HEK293 (cell line): ENCODE measurements at regions not wholly inside any gene's neighbourhood (a gene's known extent, or its start where the extent isn't known, plus 50 kb on each side); places are given as distances from the start of the nearest gene placed in this dataset.

Source experiments
- CTCF ChIA-PET: fragments of 350-600 bp; formaldehyde crosslinking; extraction: SDS; loops from one replicate; lab custom pipeline; 2021; ENCODE audit warnings: antibody characterized with exemption; lab: Yijun Ruan, JAX
- POLR2A ChIA-PET: fragments of 300-600 bp; formaldehyde crosslinking; extraction: SDS; loops from one replicate; lab custom pipeline; 2020; ENCODE audit warnings: antibody characterized with exemption, inconsistent platforms; lab: Yijun Ruan, JAX
- H3K27ac ChIP-seq: fragments of 200-500 bp; sonication (Bioruptor generic); 2 replicates; pipeline ENCODE4 v1.5.1; 2014; ENCODE audit warnings: low read depth, low read length, control low read depth, inconsistent platforms; ENCODE audit errors: extremely low read depth
- H3K36me3 ChIP-seq, 2 experiments: fragments of 200-500 bp in 1 of 2; sonication (Bioruptor generic) in 1 of 2; 1 replicate in 1 of 2; 2 replicates in 1 of 2; pipeline ENCODE4 v1.5.1; 2014 to 2017; ENCODE audit warnings: inconsistent platforms in 2 of 2, low read length in 2 of 2; ENCODE audit not compliant: control insufficient read depth in 2 of 2, insufficient read depth in 1 of 2
- H3K4me1 ChIP-seq: fragments of 200-500 bp; sonication (Bioruptor generic); 2 replicates; pipeline ENCODE4 v1.5.1; 2014; ENCODE audit warnings: mild to moderate bottlenecking, low read length, inconsistent platforms; ENCODE audit not compliant: control insufficient read depth, insufficient read depth
- H3K4me3 ChIP-seq: 2 replicates; pipeline ENCODE4 v1.5.1; 2011; ENCODE audit warnings: low read depth, mild to moderate bottlenecking, control low read depth, low read length, moderate library complexity
- H3K9me3 ChIP-seq: fragments of 200-500 bp; sonication (Bioruptor generic); 2 replicates; pipeline ENCODE4 v1.5.1; 2014; ENCODE audit warnings: low read depth, low read length, inconsistent platforms; ENCODE audit not compliant: control insufficient read depth, insufficient read depth
- GLIS1 ChIP-seq: fragments of 450-650 bp; formaldehyde crosslinking; IDR thresholded peaks from 2 replicates; pipeline ENCODE4 v1.5.1; 2016; ENCODE audit warnings: missing biosample characterization, missing genetic modification characterization
- RBAK ChIP-seq: fragments of 450-650 bp; formaldehyde crosslinking; IDR thresholded peaks from 2 replicates; pipeline ENCODE4 v1.5.1; 2016; ENCODE audit warnings: missing biosample characterization, missing genetic modification characterization
- WT1 ChIP-seq: fragments of 450-650 bp; formaldehyde crosslinking; IDR thresholded peaks from 2 replicates; pipeline ENCODE4 v1.5.1; 2016; ENCODE audit warnings: missing biosample characterization, missing genetic modification characterization
- YY2 ChIP-seq: fragments of 450-650 bp; formaldehyde crosslinking; IDR thresholded peaks from 2 replicates; pipeline ENCODE4 v1.5.1; 2016; ENCODE audit warnings: missing biosample characterization, missing genetic modification characterization
- ZEB2 ChIP-seq: fragments of 450-650 bp; formaldehyde crosslinking; IDR thresholded peaks from 2 replicates; pipeline ENCODE4 v1.5.1; 2016; ENCODE audit warnings: missing biosample characterization, missing genetic modification characterization
- ZNF214 ChIP-seq: fragments of 450-650 bp; formaldehyde crosslinking; IDR thresholded peaks from 2 replicates; pipeline ENCODE4 v1.5.1; 2017; ENCODE audit warnings: missing biosample characterization, mild to moderate bottlenecking, missing genetic modification characterization, borderline replicate concordance
- ZNF350 ChIP-seq: fragments of 450-650 bp; formaldehyde crosslinking; IDR thresholded peaks from 2 replicates; pipeline ENCODE4 v1.5.0; 2017; ENCODE audit warnings: missing biosample characterization, mild to moderate bottlenecking, missing genetic modification characterization
- ZNF391 ChIP-seq: fragments of 450-650 bp; formaldehyde crosslinking; IDR thresholded peaks from 2 replicates; pipeline ENCODE4 v1.5.1; 2016; ENCODE audit warnings: low read depth, missing biosample characterization, missing genetic modification characterization, borderline replicate concordance
- ZNF433 ChIP-seq: fragments of 450-650 bp; formaldehyde crosslinking; IDR thresholded peaks from 2 replicates; pipeline ENCODE4 v1.5.1; 2016; ENCODE audit warnings: missing biosample characterization, missing genetic modification characterization, low read depth
- ZNF623 ChIP-seq: fragments of 450-650 bp; formaldehyde crosslinking; IDR thresholded peaks from 2 replicates; pipeline ENCODE4 v1.5.1; 2016; ENCODE audit warnings: missing biosample characterization, missing genetic modification characterization
- ZNF701 ChIP-seq: fragments of 450-650 bp; formaldehyde crosslinking; IDR thresholded peaks from 2 replicates; pipeline ENCODE4 v1.5.1; 2016; ENCODE audit warnings: missing biosample characterization, missing genetic modification characterization
- ZNF777 ChIP-seq: fragments of 450-650 bp; formaldehyde crosslinking; IDR thresholded peaks from 2 replicates; pipeline ENCODE4 v1.5.1; 2017; ENCODE audit warnings: missing biosample characterization, missing genetic modification characterization, borderline replicate concordance
- ZNF791 ChIP-seq: fragments of 450-650 bp; formaldehyde crosslinking; IDR thresholded peaks from 2 replicates; pipeline ENCODE4 v1.5.1; 2016; ENCODE audit warnings: missing biosample characterization, missing genetic modification characterization
- ZNF837 ChIP-seq: fragments of 450-650 bp; formaldehyde crosslinking; IDR thresholded peaks from 2 replicates; pipeline ENCODE4 v1.5.1; 2016; ENCODE audit warnings: missing biosample characterization, missing genetic modification characterization
- TF ChIP-seq, protein P1 (sequence below): fragments of 450-650 bp; formaldehyde crosslinking; IDR thresholded peaks from 2 replicates; pipeline ENCODE4 v1.5.1; 2016; ENCODE audit warnings: missing biosample characterization, missing genetic modification characterization, borderline replicate concordance
- TF ChIP-seq, protein P2 (sequence below): fragments of 450-650 bp; formaldehyde crosslinking; IDR thresholded peaks from 2 replicates; pipeline ENCODE4 v1.5.1; 2017; ENCODE audit warnings: missing biosample characterization, missing genetic modification characterization
- TF ChIP-seq, protein P3 (sequence below): fragments of 450-650 bp; formaldehyde crosslinking; IDR thresholded peaks from 2 replicates; pipeline ENCODE4 v1.5.1; 2016; ENCODE audit warnings: missing biosample characterization, missing genetic modification characterization
- TF ChIP-seq, protein P4 (sequence below): fragments of 450-650 bp; formaldehyde crosslinking; IDR thresholded peaks from 2 replicates; pipeline ENCODE4 v1.5.1; 2017; ENCODE audit warnings: missing biosample characterization, missing genetic modification characterization
- TF ChIP-seq, protein P5 (sequence below): fragments of 450-650 bp; formaldehyde crosslinking; optimal IDR thresholded peaks from 2 replicates; pipeline ENCODE3; 2016; ENCODE audit warnings: missing biosample characterization, mild to moderate bottlenecking, missing genetic modification characterization

DNA sequence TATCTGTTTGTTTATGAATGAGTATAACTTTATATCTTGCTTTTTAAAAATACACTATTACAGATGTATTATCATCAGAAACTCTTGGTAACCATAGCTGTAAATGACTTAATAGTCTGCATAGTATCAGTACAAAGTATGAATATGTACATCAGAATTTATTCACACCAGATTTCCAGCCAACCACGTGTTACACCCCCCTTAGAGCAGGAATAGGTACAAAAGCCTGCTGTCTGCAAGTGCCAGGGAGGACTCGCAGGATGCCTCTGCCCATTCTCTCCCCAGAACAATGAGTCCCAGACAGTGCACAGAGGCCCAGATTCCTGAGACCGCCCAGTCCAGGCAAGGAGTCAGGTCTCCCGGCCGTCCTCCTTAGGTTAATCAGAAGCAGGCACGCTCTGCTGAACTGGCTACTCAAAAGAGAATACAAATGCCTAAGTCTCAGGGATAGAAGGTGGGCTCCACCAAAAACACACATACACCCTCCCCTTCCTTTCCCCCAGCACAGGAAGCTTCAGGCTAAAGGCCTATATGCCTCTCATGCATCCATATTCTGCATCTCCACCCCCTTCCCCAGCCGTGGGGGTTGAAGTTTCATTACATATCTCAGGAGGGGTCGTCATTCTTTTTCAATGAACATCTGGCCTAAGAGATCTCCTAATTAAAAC, 159.1 kb upstream of the CDH11 start (continued):
- TF ChIP-seq, protein P1, sequence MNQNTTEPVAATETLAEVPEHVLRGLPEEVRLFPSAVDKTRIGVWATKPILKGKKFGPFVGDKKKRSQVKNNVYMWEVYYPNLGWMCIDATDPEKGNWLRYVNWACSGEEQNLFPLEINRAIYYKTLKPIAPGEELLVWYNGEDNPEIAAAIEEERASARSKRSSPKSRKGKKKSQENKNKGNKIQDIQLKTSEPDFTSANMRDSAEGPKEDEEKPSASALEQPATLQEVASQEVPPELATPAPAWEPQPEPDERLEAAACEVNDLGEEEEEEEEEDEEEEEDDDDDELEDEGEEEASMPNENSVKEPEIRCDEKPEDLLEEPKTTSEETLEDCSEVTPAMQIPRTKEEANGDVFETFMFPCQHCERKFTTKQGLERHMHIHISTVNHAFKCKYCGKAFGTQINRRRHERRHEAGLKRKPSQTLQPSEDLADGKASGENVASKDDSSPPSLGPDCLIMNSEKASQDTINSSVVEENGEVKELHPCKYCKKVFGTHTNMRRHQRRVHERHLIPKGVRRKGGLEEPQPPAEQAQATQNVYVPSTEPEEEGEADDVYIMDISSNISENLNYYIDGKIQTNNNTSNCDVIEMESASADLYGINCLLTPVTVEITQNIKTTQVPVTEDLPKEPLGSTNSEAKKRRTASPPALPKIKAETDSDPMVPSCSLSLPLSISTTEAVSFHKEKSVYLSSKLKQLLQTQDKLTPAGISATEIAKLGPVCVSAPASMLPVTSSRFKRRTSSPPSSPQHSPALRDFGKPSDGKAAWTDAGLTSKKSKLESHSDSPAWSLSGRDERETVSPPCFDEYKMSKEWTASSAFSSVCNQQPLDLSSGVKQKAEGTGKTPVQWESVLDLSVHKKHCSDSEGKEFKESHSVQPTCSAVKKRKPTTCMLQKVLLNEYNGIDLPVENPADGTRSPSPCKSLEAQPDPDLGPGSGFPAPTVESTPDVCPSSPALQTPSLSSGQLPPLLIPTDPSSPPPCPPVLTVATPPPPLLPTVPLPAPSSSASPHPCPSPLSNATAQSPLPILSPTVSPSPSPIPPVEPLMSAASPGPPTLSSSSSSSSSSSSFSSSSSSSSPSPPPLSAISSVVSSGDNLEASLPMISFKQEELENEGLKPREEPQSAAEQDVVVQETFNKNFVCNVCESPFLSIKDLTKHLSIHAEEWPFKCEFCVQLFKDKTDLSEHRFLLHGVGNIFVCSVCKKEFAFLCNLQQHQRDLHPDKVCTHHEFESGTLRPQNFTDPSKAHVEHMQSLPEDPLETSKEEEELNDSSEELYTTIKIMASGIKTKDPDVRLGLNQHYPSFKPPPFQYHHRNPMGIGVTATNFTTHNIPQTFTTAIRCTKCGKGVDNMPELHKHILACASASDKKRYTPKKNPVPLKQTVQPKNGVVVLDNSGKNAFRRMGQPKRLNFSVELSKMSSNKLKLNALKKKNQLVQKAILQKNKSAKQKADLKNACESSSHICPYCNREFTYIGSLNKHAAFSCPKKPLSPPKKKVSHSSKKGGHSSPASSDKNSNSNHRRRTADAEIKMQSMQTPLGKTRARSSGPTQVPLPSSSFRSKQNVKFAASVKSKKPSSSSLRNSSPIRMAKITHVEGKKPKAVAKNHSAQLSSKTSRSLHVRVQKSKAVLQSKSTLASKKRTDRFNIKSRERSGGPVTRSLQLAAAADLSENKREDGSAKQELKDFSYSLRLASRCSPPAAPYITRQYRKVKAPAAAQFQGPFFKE, result no peak
- TF ChIP-seq ZNF701 (tag by site-specific recombination) (no peak), ZNF391 (tag by site-specific recombination) (no peak), WT1 (tag by site-specific recombination) (no peak), ZNF433 (tag by site-specific recombination) (no peak), ZNF350 (tag by site-specific recombination) (no peak)
- TF ChIP-seq, all 188 proteins: peak for 0

DNA sequence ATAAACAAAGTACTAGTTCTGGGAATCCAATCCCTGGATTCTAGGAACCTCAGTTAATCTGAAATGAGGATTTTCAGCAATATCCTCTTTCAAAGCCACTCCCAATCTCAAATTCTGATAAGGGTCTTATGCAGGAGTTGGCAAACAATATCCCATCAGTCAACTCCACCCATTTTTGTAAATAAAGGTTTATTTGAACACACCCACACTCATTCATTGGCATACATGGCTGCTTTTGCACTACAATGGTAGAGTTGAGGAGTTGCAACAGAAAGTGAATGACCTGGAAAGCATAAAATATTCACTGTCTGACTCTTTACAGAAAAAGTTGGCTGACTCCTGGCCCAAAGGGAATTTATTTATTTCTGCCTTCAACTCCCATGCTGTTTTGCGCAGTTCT, 157.7 kb upstream of the CDH11 start:
- TF ChIP-seq ZNF214 (tag by site-specific recombination), result no peak
- CTCF ChIA-PET, result no interaction called here
- Histone ChIP-seq H3K4me3 (no peak overlapping the region), H3K27ac (no peak overlapping the region), H3K36me3 (no peaks in the 10 kb centered on the region), H3K4me1 (no peaks in the 10 kb centered on the region), H3K9me3 (no peaks in the 10 kb centered on the region)
- POLR2A ChIA-PET, result no interaction called here

DNA sequence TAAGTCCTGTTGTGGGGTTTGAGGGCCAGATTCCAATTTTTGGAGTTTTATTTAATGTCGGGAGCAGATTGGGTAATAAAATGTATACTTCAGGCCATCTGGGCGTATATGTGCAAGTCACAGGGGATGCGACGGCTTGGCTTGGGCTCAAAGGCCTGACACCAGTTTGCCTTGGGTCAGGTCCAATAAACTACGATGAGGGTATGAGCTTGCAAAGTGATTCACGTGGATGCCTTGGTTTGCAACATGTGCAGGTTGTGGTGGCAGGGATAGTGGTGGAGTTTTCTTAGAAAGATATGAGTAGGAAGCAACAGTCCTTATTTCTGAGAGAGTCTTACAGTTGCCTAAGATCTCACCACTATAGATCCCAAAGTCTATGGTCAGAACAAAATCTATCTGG, 157.0 kb upstream of the CDH11 start:
- Histone ChIP-seq H3K36me3 (no peaks in the 10 kb centered on the region), H3K27ac (no peak overlapping the region), H3K4me1 (no peaks in the 10 kb centered on the region), H3K4me3 (no peak overlapping the region), H3K9me3 (no peaks in the 10 kb centered on the region)
- ChIA-PET POLR2A (no interaction called here), CTCF (no interaction called here)
- no peak for TF ChIP-seq GLIS1 (tag by site-specific recombination)
- TF ChIP-seq, protein P2, sequence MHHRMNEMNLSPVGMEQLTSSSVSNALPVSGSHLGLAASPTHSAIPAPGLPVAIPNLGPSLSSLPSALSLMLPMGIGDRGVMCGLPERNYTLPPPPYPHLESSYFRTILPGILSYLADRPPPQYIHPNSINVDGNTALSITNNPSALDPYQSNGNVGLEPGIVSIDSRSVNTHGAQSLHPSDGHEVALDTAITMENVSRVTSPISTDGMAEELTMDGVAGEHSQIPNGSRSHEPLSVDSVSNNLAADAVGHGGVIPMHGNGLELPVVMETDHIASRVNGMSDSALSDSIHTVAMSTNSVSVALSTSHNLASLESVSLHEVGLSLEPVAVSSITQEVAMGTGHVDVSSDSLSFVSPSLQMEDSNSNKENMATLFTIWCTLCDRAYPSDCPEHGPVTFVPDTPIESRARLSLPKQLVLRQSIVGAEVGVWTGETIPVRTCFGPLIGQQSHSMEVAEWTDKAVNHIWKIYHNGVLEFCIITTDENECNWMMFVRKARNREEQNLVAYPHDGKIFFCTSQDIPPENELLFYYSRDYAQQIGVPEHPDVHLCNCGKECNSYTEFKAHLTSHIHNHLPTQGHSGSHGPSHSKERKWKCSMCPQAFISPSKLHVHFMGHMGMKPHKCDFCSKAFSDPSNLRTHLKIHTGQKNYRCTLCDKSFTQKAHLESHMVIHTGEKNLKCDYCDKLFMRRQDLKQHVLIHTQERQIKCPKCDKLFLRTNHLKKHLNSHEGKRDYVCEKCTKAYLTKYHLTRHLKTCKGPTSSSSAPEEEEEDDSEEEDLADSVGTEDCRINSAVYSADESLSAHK (tag by site-specific recombination), result no peak
- TF ChIP-seq ZNF791, result no peak
- TF ChIP-seq, protein P3, sequence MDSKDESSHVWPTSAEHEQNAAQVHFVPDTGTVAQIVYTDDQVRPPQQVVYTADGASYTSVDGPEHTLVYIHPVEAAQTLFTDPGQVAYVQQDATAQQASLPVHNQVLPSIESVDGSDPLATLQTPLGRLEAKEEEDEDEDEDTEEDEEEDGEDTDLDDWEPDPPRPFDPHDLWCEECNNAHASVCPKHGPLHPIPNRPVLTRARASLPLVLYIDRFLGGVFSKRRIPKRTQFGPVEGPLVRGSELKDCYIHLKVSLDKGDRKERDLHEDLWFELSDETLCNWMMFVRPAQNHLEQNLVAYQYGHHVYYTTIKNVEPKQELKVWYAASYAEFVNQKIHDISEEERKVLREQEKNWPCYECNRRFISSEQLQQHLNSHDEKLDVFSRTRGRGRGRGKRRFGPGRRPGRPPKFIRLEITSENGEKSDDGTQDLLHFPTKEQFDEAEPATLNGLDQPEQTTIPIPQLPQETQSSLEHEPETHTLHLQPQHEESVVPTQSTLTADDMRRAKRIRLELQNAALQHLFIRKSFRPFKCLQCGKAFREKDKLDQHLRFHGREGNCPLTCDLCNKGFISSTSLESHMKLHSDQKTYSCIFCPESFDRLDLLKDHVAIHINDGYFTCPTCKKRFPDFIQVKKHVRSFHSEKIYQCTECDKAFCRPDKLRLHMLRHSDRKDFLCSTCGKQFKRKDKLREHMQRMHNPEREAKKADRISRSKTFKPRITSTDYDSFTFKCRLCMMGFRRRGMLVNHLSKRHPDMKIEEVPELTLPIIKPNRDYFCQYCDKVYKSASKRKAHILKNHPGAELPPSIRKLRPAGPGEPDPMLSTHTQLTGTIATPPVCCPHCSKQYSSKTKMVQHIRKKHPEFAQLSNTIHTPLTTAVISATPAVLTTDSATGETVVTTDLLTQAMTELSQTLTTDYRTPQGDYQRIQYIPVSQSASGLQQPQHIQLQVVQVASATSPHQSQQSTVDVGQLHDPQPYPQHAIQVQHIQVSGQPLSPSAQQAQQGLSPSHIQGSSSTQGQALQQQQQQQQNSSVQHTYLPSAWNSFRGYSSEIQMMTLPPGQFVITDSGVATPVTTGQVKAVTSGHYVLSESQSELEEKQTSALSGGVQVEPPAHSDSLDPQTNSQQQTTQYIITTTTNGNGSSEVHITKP (tag by site-specific recombination), result no peak
- no peak for TF ChIP-seq ZNF777 (tag by site-specific recombination)
- TF ChIP-seq, protein P4, sequence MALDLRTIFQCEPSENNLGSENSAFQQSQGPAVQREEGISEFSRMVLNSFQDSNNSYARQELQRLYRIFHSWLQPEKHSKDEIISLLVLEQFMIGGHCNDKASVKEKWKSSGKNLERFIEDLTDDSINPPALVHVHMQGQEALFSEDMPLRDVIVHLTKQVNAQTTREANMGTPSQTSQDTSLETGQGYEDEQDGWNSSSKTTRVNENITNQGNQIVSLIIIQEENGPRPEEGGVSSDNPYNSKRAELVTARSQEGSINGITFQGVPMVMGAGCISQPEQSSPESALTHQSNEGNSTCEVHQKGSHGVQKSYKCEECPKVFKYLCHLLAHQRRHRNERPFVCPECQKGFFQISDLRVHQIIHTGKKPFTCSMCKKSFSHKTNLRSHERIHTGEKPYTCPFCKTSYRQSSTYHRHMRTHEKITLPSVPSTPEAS (tag by site-specific recombination), result no peak
- TF ChIP-seq RBAK, result no peak
- TF ChIP-seq YY2 (tag by site-specific recombination), result no peak
- no peak for TF ChIP-seq ZNF623
- TF ChIP-seq, protein P5, sequence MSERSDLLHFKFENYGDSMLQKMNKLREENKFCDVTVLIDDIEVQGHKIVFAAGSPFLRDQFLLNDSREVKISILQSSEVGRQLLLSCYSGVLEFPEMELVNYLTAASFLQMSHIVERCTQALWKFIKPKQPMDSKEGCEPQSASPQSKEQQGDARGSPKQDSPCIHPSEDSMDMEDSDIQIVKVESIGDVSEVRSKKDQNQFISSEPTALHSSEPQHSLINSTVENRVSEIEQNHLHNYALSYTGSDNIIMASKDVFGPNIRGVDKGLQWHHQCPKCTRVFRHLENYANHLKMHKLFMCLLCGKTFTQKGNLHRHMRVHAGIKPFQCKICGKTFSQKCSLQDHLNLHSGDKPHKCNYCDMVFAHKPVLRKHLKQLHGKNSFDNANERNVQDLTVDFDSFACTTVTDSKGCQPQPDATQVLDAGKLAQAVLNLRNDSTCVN (tag by site-specific recombination), result no peak
- no peak for TF ChIP-seq ZEB2 (tag by site-specific recombination)
- no peak for TF ChIP-seq ZNF837 (tag by site-specific recombination)
